Fibroblast of mammary gland (primary cell): ENCODE measurements at regions not wholly inside any gene's neighbourhood (a gene's known extent, or its start where the extent isn't known, plus 50 kb on each side); places are given as distances from the start of the nearest gene placed in this dataset.
A peak's percentile ranks its signal among the peaks of the same experiment; 100 is the strongest.

ENCODE experiments used
- DNase-seq: peaks from one replicate; pipeline ENCODE4 v3.0.0-alpha.2; 2010; ENCODE audit warnings: low read depth
- H3K4me3 ChIP-seq: 2 replicates; pipeline ENCODE4 v1.5.1; 2011; ENCODE audit warnings: low read depth, mild to moderate bottlenecking, low read length, moderate library complexity; ENCODE audit not compliant: control insufficient read depth
- TF ChIP-seq, protein P1 (sequence below): conservative IDR thresholded peaks from 2 replicates; pipeline ENCODE4 v1.5.1; 2011; ENCODE audit warnings: low read depth, low read length, inconsistent platforms; ENCODE audit not compliant: control insufficient read depth, insufficient read depth

- no peak overlapping the region for H3K4me3 ChIP-seq
- no peak for DNase-seq
- TF ChIP-seq, protein P1, sequence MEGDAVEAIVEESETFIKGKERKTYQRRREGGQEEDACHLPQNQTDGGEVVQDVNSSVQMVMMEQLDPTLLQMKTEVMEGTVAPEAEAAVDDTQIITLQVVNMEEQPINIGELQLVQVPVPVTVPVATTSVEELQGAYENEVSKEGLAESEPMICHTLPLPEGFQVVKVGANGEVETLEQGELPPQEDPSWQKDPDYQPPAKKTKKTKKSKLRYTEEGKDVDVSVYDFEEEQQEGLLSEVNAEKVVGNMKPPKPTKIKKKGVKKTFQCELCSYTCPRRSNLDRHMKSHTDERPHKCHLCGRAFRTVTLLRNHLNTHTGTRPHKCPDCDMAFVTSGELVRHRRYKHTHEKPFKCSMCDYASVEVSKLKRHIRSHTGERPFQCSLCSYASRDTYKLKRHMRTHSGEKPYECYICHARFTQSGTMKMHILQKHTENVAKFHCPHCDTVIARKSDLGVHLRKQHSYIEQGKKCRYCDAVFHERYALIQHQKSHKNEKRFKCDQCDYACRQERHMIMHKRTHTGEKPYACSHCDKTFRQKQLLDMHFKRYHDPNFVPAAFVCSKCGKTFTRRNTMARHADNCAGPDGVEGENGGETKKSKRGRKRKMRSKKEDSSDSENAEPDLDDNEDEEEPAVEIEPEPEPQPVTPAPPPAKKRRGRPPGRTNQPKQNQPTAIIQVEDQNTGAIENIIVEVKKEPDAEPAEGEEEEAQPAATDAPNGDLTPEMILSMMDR, result no peak
Observed at GRCh38 chr1:8092657-8093056, 66.5 kb upstream of the ERRFI1 start.

GRCh38 chr1:8091691-8092090, 65.6 kb upstream of the ERRFI1 start:
- H3K4me3 ChIP-seq, result no peak overlapping the region
- no peak for DNase-seq
- TF ChIP-seq, protein P1, result no peak

DNA sequence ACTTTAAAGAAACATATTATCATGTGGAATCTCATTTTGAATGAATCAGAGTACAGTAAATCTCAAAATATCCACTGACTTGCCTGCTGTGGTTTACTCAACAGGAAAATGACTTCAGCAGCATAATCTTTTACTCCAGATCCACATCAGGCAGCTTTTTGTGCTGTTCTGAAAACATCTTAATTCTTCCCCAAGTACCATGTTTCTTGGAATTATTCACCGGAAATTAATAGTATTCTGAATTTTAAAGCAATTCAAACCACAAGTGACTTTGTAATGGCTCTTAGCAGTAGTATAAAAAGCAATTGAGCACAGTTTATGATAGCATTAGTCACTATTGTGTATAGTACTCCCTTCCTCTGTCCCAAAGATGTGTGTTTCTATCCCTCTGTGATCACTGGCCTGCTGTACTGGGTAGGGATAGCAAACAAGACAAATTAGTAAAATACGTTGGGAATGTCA, 64.2 kb upstream of the ERRFI1 start:
- TF ChIP-seq, protein P1, result no peak
- no peak overlapping the region for H3K4me3 ChIP-seq
- peak; percentile 99 for DNase-seq

DNA sequence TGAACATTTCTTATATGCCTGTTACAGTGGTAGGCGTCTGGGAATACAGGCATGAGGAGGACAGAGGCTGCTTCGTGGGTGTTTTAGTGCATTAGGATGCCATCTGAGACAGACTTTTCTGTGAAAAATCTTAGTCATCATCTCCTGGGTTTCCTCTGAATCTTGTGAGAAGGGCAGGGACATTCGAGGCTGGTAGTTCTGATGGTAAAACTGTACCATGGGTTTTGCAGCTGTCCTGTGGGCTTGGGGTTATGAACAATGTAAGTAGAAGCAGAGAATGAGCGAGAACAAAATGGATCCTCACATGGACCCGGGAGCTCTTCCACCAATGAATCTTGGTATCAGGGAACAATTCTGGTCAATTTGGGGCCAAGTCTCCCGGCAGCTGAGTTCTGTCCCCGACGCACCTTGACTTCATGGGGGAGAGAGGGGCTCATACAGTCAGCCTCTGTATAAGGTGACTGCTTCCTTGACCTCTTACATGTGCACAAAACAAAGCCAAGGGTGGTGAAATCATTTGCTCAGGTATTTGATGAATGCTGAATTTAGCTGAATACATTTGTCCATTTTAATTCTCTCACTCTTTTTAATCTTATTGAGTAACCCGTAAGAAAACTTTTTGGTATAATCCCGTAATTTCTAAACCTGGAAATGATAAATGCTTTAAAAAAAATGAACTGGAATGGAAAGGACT, 63.6 kb upstream of the ERRFI1 start:
- TF ChIP-seq, protein P1, result no peak
- no peak overlapping the region for H3K4me3 ChIP-seq
- peak; percentile 73 for DNase-seq

DNA sequence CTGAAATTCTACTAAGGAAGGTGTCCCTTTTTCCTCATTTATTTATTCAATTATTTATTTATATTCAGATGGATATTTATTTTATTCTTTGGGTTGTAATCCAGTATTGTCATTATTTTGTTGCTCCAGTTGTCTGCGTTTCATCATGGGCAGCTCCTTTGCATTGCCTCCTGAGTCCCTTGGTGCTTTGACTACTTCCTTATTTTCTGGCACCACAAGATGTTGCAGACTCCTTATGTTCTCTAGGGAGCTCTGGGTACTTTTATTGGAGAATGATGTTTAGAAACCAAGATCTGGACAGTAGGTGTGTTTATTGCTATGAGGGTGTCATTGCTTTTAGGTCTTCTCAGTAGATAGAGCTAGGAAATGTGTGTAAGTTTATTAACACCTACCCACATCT, 59.9 kb upstream of the ERRFI1 start:
- no peak overlapping the region for H3K4me3 ChIP-seq
- DNase-seq, result no peak
- TF ChIP-seq, protein P1, result no peak

DNA sequence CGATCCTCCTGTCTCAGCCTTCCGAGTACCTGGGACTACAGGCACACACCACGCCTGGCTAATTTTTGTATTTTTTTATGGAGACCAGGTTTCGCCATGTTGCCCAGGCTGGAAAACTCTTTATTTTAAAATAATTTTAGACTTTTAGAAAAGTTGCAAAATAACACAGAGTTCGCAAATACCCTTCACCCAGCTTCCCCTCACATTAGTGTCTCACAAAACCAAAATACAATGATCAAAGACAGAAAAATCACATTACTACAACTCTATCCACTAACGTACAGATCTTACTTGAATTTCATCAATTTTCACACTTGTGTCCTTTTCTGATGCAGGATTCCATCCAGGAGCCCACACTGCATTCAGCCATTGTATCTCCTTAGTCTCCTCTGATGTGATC, 58.8 kb upstream of the ERRFI1 start:
- H3K4me3 ChIP-seq, result no peak overlapping the region
- DNase-seq, result no peak
- TF ChIP-seq, protein P1, result no peak
